Stimulated activated CD8-positive, alpha-beta memory T cell treated with anti-CD3 and anti-CD28 coated beads, Interleukin-15, amount 100 ng/mL, for 4 hours (primary cell): ENCODE measurements at regions not wholly inside any gene's neighbourhood (a gene's known extent, or its start where the extent isn't known, plus 50 kb on each side); places are given as distances from the start of the nearest gene placed in this dataset.
"Not testable (repeated sequence)": the region's sequence is repeated elsewhere in the genome, so short reads cannot be mapped to it uniquely, and the experiment has no call there.

Source experiments
- DNase-seq, 2 donors: peaks; one replicate each; pipeline ENCODE4 v3.0.0-alpha.2; 2020; ENCODE audit warnings: low read depth in 2 of 2

- no peak for DNase-seq
These were observed 415.4 kb upstream of the AUTS2 start for GRCh38 chr7:69182596-69183467.

GRCh38 chr7:69184339-69184738, 413.9 kb upstream of the AUTS2 start:
- no peak for DNase-seq

- DNase-seq, result no peak
These were observed 413.1 kb upstream of the AUTS2 start for GRCh38 chr7:69185170-69185569.

- no peak for DNase-seq
These were observed 411.3 kb upstream of the AUTS2 start for GRCh38 chr7:69186974-69187373.

GRCh38 chr7:69187824-69188333, 410.4 kb upstream of the AUTS2 start:
- no peak for DNase-seq

- no peak for DNase-seq
These were observed 408.9 kb upstream of the AUTS2 start for GRCh38 chr7:69189406-69189805.

GRCh38 chr7:69190025-69190424, 408.2 kb upstream of the AUTS2 start:
- DNase-seq, result no peak

GRCh38 chr7:69190763-69191162, 407.5 kb upstream of the AUTS2 start:
- DNase-seq, result no peak

- DNase-seq, result no peak
These were observed 406.1 kb upstream of the AUTS2 start for GRCh38 chr7:69192134-69192533.

GRCh38 chr7:69193061-69193460, 405.2 kb upstream of the AUTS2 start:
- DNase-seq, result no peak

- no peak for DNase-seq
These were observed 401.7 kb upstream of the AUTS2 start for GRCh38 chr7:69196593-69196992.

GRCh38 chr7:69198250-69198649, 400.0 kb upstream of the AUTS2 start:
- no peak for DNase-seq

GRCh38 chr7:69199041-69199440, 399.2 kb upstream of the AUTS2 start:
- no peak for DNase-seq

GRCh38 chr7:69199661-69200060, 398.6 kb upstream of the AUTS2 start:
- DNase-seq, result no peak

- DNase-seq, result no peak
These were observed 394.4 kb upstream of the AUTS2 start for GRCh38 chr7:69203871-69204270.

GRCh38 chr7:69204943-69205342, 393.3 kb upstream of the AUTS2 start:
- no peak for DNase-seq

GRCh38 chr7:69205581-69205980, 392.7 kb upstream of the AUTS2 start:
- DNase-seq, result no peak

- no peak for DNase-seq
These were observed 390.0 kb upstream of the AUTS2 start for GRCh38 chr7:69208276-69208675.

GRCh38 chr7:69208848-69209247, 389.4 kb upstream of the AUTS2 start:
- no peak for DNase-seq

GRCh38 chr7:69211336-69211735, 386.9 kb upstream of the AUTS2 start:
- no peak for DNase-seq

GRCh38 chr7:69211739-69212138, 386.5 kb upstream of the AUTS2 start:
- no peak for DNase-seq

- no peak for DNase-seq
These were observed 384.4 kb upstream of the AUTS2 start for GRCh38 chr7:69213878-69214277.

GRCh38 chr7:69215516-69215915, 382.8 kb upstream of the AUTS2 start:
- DNase-seq, result not testable (repeated sequence)
